GM12892 (cell line): ENCODE measurements at regions not wholly inside any gene's neighbourhood (a gene's known extent, or its start where the extent isn't known, plus 50 kb on each side); places are given as distances from the start of the nearest gene placed in this dataset.

Experiments
- POLR2A ChIP-seq: IDR thresholded peaks from 2 replicates; pipeline ENCODE4 v1.6.1; 2011; ENCODE audit warnings: low read depth, low read length, control low read depth
- POLR2AphosphoS5 ChIP-seq: IDR thresholded peaks from 2 replicates; pipeline ENCODE4 v1.6.1; 2011; ENCODE audit warnings: low read depth, low read length, control low read depth
- TAF1 ChIP-seq: IDR thresholded peaks from 2 replicates; pipeline ENCODE4 v1.6.1; 2011; ENCODE audit warnings: low read depth, mild to moderate bottlenecking, control low read depth, low read length, borderline replicate concordance

GRCh38 chr4:60365176-60365575 is 835.0 kb upstream of the ADGRL3 start:
- no peak for TF ChIP-seq POLR2A
- no peak for TF ChIP-seq POLR2AphosphoS5
- no peak for TF ChIP-seq TAF1
